ENCODE measurements at regions not wholly inside any gene's neighbourhood (a gene's known extent, or its start where the extent isn't known, plus 50 kb on each side); places are given as distances from the start of the nearest gene placed in this dataset.

DNA sequence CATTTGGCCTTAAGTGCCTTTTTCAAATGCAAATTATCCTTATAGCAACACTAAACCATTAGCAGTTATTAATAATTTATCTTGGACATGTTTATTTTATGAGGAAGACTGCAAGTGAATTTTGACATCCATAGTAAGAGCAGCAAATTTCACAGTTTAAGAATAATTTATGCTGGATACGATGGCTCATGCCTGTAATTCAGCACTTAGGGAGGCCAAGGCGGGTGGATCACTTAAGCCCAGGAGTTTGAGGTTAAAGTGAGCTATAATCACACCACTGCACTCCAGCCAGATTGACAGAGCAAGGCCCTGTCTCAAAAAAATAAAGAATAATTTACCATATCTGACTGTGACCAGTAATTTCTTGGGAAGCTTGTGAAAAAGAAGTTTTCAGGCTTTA, 286.2 kb downstream of the TMX3 start:
- no peaks in the 10 kb centered on the region for H3K36me3 Mint-ChIP-seq (ENCODE audit: low read depth)
- H3K27ac Mint-ChIP-seq = no peak overlapping the region
- H3K4me3 Mint-ChIP-seq = no peak overlapping the region
- POLR2A ChIA-PET = no interaction called here
- no peaks in the 10 kb centered on the region for H3K27me3 Mint-ChIP-seq
- H3K9me3 Mint-ChIP-seq = no peaks in the 10 kb centered on the region
- CTCF ChIA-PET = no interaction called here
- DNase-seq = no peak
- no peaks in the 10 kb centered on the region for H3K4me1 Mint-ChIP-seq

DNA sequence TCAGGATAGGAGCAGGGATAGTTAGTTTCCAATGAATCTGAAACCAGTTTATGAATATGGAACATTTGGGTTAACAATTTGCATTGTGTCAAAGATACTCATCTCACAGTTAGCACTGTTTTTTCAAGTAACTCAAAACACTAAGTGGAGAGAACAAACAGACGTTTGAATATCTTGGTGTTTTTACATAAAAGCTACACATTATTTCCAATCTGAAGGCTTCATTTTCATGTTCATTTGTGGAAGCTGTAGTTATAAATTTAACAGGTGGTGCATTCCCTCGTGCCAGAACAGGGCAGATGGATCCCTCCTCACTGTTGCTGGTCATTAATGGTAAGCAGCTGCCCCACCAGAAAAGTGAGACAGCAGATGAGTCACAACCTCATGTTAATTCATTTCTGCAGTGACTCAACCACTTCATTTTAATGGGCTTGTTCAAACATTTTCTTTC, 286.9 kb downstream of the TMX3 start:
- Mint-ChIP-seq H3K27me3 (no peaks in the 10 kb centered on the region), H3K4me1 (no peaks in the 10 kb centered on the region), H3K36me3 (ENCODE audit: low read depth) (no peaks in the 10 kb centered on the region), H3K27ac (no peak overlapping the region), H3K4me3 (no peak overlapping the region), H3K9me3 (no peaks in the 10 kb centered on the region)
- ChIA-PET POLR2A (no interaction called here), CTCF (no interaction called here)
- no peak for DNase-seq

DNA sequence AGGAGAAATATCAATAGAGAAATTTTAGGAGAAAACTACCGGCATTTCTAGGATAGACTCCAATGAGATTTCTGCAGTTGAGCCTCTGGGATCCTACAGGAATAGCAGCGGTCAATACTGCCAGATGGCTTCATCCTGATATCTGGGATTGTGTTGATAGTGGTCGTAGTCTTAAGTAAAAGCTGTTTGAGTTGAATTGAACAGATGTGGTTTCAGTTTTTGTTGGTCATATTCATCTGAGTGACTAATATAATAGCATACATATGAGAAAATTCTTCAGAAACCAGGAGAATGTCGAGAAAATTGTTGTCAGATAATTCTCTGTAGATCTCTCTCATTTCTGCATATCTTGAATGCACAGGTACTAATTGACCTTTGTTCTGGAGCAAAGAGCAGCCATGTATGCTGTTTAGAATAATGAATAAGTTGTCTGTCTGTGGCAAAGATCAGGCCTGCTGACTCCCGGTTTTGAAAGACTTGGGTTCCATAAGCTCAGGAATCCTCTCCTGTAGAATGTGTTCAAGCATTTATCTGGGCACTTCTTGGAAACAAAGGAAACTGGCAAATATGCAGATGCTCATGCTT, 288.1 kb downstream of the TMX3 start:
- Mint-ChIP-seq H3K27me3 (no peaks in the 10 kb centered on the region), H3K36me3 (ENCODE audit: low read depth) (no peaks in the 10 kb centered on the region), H3K27ac (no peak overlapping the region), H3K4me1 (no peaks in the 10 kb centered on the region), H3K4me3 (no peak overlapping the region), H3K9me3 (peaks cover 2% of the 10 kb centered on the region)
- no peak for DNase-seq
- CTCF ChIA-PET = interaction anchor here (0.5 kb wide), 1 partner anchor 166 kb away, joined by 5 read pairs; no protein-coding TSS in a partner anchor
- POLR2A ChIA-PET = no interaction called here

DNA sequence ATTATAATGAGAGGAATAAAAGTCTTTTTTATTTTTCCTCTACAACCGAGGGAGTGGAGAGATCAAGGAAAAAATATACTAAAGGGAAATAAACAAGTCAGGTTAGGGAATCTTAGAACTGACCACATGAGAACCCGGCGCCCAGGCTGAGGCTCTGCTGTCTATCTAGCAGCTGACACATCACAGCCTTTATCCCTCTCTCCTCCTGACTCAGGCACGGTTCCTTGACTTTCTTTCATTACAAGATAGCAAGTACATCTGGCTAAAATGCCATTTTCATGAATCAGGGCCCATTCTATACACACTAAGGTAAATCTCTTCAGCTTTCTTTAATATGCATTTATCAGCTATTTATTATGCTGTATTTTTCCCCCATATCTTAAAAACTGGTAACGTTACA, 296.0 kb downstream of the TMX3 start:
- CTCF ChIA-PET = no interaction called here
- no peaks in the 10 kb centered on the region for H3K27me3 Mint-ChIP-seq
- H3K36me3 Mint-ChIP-seq (ENCODE audit: low read depth) = no peaks in the 10 kb centered on the region
- H3K9me3 Mint-ChIP-seq = peaks cover 2% of the 10 kb centered on the region
- DNase-seq = no peak
- H3K4me1 Mint-ChIP-seq = no peaks in the 10 kb centered on the region
- no peak overlapping the region for H3K4me3 Mint-ChIP-seq
- POLR2A ChIA-PET = no interaction called here
- no peak overlapping the region for H3K27ac Mint-ChIP-seq

DNA sequence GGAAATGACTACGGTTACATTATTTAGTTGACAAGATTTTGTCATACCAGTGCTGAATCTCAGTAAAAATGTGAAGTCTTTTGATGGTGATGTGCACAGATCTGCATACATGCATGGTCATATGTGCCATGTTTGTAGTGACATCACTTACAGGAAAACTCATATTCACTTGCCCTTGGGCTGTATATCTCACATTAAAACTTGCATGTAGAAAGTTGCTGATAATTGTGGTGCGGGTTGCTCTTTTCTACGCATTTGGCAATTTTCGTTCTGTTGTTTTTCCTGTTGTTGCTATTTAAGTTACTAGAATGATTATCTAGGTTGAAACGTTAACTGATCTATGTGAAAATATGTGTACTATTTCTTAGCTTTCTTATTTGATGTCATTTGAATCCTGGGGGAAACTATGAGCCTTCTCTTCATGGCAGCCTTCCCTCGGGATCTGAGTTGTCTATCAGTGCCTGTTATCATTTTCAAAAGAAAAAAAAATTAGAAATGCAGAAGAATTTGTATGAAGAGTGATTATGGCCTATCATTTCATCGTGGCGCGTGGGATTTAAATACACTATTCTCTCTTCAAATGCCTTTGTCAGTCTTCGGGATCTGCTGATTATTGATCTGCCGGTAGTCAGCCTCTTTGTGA, 296.6 kb downstream of the TMX3 start:
- POLR2A ChIA-PET = no interaction called here
- DNase-seq = no peak
- H3K4me3 Mint-ChIP-seq = no peak overlapping the region
- H3K27me3 Mint-ChIP-seq = no peaks in the 10 kb centered on the region
- no peaks in the 10 kb centered on the region for H3K4me1 Mint-ChIP-seq
- peaks cover 2% of the 10 kb centered on the region for H3K9me3 Mint-ChIP-seq
- CTCF ChIA-PET = no interaction called here
- no peaks in the 10 kb centered on the region for H3K36me3 Mint-ChIP-seq (ENCODE audit: low read depth)
- H3K27ac Mint-ChIP-seq = no peak overlapping the region

DNA sequence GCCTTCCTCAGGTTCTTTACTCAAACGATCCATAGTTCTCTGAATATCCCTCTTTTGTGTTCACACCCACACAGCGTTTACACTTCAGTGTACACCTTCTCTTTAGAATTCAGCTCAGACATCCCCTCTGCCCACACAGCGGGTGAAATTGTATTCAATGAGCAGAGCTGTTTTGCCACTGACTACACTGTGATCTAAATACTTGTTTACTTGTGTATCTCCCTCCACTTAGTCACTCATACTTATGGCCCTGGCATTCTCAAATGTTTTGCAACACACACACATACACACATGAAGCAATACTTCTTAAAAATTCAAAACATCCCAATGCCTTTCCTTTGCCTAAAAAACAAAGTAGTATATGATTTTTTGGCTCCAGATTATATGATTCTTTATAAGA, 297.1 kb downstream of the TMX3 start:
- H3K36me3 Mint-ChIP-seq (ENCODE audit: low read depth) = no peaks in the 10 kb centered on the region
- H3K9me3 Mint-ChIP-seq = peaks cover 2% of the 10 kb centered on the region
- no peaks in the 10 kb centered on the region for H3K27me3 Mint-ChIP-seq
- no peak overlapping the region for H3K27ac Mint-ChIP-seq
- DNase-seq = no peak
- no peaks in the 10 kb centered on the region for H3K4me1 Mint-ChIP-seq
- no peak overlapping the region for H3K4me3 Mint-ChIP-seq
- CTCF ChIA-PET = no interaction called here
- POLR2A ChIA-PET = no interaction called here

DNA sequence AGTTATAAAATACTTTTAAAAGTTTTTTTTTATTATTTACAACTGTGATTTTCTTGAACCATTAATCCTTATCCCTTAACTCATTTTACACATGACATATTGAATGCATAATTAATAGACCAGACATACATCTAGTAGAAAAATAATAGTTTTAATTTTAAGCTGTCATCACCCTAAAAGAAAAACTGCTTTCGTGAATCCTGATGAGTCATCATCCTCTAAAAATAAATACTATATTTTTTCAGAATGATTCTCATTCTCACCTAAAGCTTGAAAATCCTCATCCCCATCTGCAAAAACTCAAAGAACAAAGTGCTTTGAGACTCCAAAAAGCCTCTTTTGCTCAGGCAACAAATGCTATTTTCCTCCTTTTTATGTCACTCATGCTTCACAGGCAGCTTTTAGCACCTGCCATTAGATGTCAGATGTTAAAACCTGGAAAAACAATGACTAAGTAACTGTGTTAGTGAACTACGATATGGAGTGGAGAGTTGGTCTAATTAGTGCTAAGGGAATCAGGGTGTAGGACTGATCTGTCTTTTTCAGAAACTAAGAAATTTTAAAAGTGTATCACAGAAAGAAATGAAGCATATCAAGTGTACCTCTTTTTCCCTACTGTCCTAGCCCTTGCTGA, 297.6 kb downstream of the TMX3 start:
- H3K27ac Mint-ChIP-seq = no peak overlapping the region
- H3K4me1 Mint-ChIP-seq = no peaks in the 10 kb centered on the region
- no peak for DNase-seq
- H3K9me3 Mint-ChIP-seq = no peaks in the 10 kb centered on the region
- no peak overlapping the region for H3K4me3 Mint-ChIP-seq
- no peaks in the 10 kb centered on the region for H3K27me3 Mint-ChIP-seq
- POLR2A ChIA-PET = no interaction called here
- no peaks in the 10 kb centered on the region for H3K36me3 Mint-ChIP-seq (ENCODE audit: low read depth)
- CTCF ChIA-PET = no interaction called here

DNA sequence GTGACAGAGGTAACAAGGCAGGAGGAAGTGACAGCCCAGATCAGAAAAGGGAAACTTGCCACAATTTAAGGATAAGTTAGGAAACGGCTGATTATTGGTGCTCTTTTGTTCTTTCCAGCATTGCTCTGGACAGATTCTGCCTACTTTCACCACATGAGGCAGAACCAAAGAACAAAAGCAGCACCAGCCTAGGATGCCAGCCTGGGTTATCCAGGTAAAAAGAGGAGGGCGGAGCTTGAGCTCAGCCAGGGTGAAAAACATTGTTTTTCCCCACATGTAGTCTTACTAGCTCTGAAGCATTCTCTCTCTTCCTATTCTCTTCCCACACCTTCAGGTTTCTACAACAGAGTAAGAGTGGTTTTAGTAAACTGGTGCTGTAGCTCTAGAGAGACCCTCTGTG, 300.5 kb downstream of the TMX3 start:
- DNase-seq = no peak
- Mint-ChIP-seq H3K27ac (no peak overlapping the region), H3K4me3 (no peak overlapping the region), H3K9me3 (no peaks in the 10 kb centered on the region), H3K4me1 (no peaks in the 10 kb centered on the region), H3K27me3 (no peaks in the 10 kb centered on the region), H3K36me3 (ENCODE audit: low read depth) (no peaks in the 10 kb centered on the region)
- ChIA-PET POLR2A (no interaction called here), CTCF (no interaction called here)

DNA sequence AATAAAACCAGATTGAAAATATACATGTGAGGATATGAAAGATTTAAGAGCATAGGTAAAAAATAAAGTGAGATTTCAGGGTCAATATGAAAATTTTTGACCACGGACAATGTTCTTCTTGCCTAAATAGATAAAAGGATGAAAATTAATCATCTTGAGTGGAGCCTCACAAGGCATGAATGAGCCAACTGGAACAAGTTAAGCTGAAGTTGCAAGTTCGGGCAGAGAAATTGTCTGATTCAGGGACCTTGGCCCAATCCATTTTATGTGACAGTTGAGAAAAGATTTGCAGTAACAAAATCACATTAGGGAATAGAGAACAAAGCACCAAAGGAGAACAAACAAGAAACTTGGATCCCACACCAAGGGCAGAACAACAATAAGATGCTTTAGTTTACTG, 305.3 kb downstream of the TMX3 start:
- Mint-ChIP-seq H3K27ac (no peak overlapping the region), H3K9me3 (no peaks in the 10 kb centered on the region), H3K36me3 (ENCODE audit: low read depth) (no peaks in the 10 kb centered on the region), H3K27me3 (no peaks in the 10 kb centered on the region), H3K4me1 (no peaks in the 10 kb centered on the region), H3K4me3 (no peak overlapping the region)
- ChIA-PET POLR2A (no interaction called here), CTCF (no interaction called here)
- DNase-seq = no peak

DNA sequence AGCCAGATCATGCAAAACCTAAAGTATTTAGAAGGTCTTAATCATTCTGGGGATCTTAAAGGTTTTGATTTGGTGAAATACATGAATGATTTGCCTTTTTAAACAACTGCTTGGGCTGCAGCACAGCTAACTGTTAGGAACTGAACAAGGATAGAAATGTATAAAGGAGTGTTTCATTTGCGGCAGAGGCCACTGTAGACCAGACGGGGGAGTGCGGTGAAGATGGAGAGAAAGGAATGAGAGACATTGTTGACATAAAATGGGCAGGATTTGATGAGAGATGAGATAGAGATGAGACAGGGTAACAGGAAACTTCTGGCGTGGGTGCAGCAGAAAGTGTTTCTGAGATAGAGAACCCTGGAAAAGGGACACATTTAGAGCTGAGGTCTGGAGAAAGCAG, 308.1 kb downstream of the TMX3 start:
- CTCF ChIA-PET = no interaction called here
- Mint-ChIP-seq H3K9me3 (no peaks in the 10 kb centered on the region), H3K36me3 (ENCODE audit: low read depth) (no peaks in the 10 kb centered on the region), H3K4me3 (no peak overlapping the region), H3K27me3 (no peaks in the 10 kb centered on the region), H3K4me1 (no peaks in the 10 kb centered on the region), H3K27ac (no peak overlapping the region)
- POLR2A ChIA-PET = no interaction called here
- no peak for DNase-seq

DNA sequence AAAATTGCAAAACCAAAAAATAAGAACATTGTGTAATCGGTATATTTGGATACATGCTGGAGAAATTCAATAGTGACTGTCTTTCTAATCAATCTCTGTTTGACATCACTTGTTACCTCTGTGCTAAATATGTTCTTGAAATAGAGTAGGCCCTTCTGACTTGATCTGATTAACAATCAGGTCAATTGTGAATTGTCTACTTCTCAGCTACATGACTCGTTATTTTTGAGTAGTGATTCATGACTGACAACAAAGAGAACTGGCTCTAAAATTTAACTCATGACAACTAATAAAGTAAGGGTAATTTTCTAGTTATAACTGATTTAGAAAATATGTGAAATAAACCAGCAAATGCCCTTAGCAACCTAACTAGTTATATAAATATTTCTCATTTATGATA, 312.1 kb downstream of the TMX3 start:
- no peaks in the 10 kb centered on the region for H3K36me3 Mint-ChIP-seq (ENCODE audit: low read depth)
- no peaks in the 10 kb centered on the region for H3K27me3 Mint-ChIP-seq
- no peak for DNase-seq
- no peaks in the 10 kb centered on the region for H3K9me3 Mint-ChIP-seq
- ChIA-PET CTCF (no interaction called here), POLR2A (no interaction called here)
- no peak overlapping the region for H3K4me3 Mint-ChIP-seq
- H3K4me1 Mint-ChIP-seq = no peaks in the 10 kb centered on the region
- H3K27ac Mint-ChIP-seq = no peak overlapping the region

DNA sequence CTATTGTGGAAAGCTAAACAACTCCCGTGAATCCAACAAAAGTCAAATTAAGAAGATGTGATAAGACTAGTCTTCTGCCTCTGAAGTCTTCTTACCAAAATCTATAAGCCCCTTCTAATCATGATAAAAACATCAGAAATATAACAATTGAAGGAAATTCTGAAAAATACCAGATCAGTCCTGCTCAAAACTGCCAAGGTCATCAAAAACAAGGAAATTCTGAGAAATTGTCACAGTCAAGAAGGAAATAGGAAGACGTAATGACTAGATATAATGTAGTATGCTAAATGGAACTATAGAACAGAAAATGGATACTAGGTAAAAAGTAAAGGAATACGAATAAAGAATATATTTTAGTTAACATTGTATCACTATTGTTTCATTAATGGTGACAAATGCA, 314.0 kb downstream of the TMX3 start:
- H3K27me3 Mint-ChIP-seq = no peaks in the 10 kb centered on the region
- no peaks in the 10 kb centered on the region for H3K9me3 Mint-ChIP-seq
- ChIA-PET POLR2A (no interaction called here), CTCF (no interaction called here)
- no peaks in the 10 kb centered on the region for H3K36me3 Mint-ChIP-seq (ENCODE audit: low read depth)
- no peak for DNase-seq
- H3K4me1 Mint-ChIP-seq = no peaks in the 10 kb centered on the region
- H3K4me3 Mint-ChIP-seq = no peak overlapping the region
- H3K27ac Mint-ChIP-seq = no peak overlapping the region

DNA sequence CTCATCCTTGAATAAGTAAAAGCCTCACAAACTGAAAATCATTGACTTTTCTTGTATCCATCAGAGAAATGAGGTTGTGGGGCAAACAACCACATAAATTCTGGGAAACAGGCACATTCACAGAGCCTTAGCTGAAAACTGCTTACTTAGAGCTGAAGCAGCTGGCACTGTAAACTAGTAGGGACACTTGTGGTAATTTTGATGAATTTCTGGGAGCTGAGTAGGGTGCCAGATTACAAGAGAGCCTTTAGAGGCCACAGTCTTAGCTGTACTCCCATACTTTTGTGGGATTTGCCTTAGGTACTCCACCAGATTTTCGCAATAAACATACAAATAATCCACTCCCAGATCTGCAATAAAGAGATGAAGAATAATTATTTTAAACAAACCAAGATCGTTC, 315.2 kb downstream of the TMX3 start:
- Mint-ChIP-seq H3K27ac (no peak overlapping the region), H3K4me3 (no peak overlapping the region), H3K27me3 (no peaks in the 10 kb centered on the region), H3K4me1 (no peaks in the 10 kb centered on the region), H3K9me3 (no peaks in the 10 kb centered on the region), H3K36me3 (ENCODE audit: low read depth) (no peaks in the 10 kb centered on the region)
- DNase-seq = no peak
- ChIA-PET CTCF (no interaction called here), POLR2A (no interaction called here)

DNA sequence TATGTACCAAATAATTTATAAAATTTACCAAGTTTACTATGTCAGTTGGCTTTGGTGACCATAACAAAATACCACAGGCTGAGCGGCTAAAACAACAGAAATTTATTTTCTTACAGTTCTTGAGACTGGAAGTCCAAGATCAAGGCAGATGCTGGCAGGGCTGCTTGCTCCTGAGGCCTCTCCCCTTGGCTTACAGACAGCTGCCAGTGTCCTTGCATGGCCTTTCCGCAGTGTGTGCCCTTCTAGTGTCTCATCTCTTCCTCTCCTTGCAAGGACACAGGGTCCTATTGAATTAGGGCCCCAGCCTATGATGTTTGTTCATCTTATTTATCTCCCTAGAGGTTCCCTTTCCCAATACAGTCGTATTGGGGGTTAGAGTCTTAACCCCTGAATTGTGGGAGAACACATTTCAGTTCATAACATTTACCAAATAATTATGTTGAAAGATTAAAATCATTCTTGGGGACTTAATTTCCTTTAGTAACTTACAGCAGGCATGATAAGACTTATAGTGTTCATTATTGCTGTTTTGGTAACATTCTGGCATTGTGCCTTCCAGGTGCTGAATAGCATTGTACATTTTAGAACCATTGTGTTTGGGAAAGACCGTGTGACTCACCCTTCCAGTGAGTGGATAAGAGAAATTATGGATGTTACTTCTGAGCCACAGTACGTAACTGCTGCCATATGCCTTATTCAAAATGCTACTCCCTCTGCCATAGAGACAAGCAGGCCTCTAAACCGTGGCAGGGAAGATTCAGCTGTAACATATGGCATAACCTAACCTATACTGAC, 317.5 kb downstream of the TMX3 start:
- H3K4me3 Mint-ChIP-seq = no peak overlapping the region
- H3K27ac Mint-ChIP-seq = no peak overlapping the region
- no peak for DNase-seq
- ChIA-PET CTCF (no interaction called here), POLR2A (no interaction called here)
- no peaks in the 10 kb centered on the region for H3K9me3 Mint-ChIP-seq
- no peaks in the 10 kb centered on the region for H3K4me1 Mint-ChIP-seq
- no peaks in the 10 kb centered on the region for H3K27me3 Mint-ChIP-seq
- H3K36me3 Mint-ChIP-seq (ENCODE audit: low read depth) = no peaks in the 10 kb centered on the region
